ENCODE measurements at regions not wholly inside any gene's neighbourhood (a gene's known extent, or its start where the extent isn't known, plus 50 kb on each side); places are given as distances from the start of the nearest gene placed in this dataset.

DNA sequence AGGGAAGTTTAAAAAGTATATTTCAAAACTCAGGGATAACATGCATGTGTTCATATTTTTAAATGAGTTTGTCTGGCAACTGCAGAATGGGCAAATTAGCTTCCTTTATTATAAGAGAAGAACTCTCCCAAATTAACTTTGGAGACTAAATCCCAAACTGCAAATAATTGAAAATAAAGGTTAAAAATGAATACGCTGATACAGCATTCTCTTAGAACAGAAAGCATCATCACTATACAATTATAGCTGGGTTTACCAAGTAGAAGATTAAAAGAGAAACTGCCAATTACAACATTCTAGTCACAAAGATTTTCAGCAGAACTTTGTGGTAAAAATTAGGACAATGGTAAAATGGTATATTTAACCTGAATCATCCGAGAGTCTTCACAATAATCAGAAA is 73.3 kb downstream of the OLFM4 start:
- no peaks in the 10 kb centered on the region for H3K9me3 ChIP-seq
- TF ChIP-seq, protein P1, sequence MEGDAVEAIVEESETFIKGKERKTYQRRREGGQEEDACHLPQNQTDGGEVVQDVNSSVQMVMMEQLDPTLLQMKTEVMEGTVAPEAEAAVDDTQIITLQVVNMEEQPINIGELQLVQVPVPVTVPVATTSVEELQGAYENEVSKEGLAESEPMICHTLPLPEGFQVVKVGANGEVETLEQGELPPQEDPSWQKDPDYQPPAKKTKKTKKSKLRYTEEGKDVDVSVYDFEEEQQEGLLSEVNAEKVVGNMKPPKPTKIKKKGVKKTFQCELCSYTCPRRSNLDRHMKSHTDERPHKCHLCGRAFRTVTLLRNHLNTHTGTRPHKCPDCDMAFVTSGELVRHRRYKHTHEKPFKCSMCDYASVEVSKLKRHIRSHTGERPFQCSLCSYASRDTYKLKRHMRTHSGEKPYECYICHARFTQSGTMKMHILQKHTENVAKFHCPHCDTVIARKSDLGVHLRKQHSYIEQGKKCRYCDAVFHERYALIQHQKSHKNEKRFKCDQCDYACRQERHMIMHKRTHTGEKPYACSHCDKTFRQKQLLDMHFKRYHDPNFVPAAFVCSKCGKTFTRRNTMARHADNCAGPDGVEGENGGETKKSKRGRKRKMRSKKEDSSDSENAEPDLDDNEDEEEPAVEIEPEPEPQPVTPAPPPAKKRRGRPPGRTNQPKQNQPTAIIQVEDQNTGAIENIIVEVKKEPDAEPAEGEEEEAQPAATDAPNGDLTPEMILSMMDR (IDR thresholded peaks at IDR 0.05), result no peak
- no peak overlapping the region for H3K27ac ChIP-seq
- DNase-seq (ENCODE audit: low spot score in 2 of 2), result no peak
- no peak overlapping the region for H3K4me3 ChIP-seq
- H3K27me3 ChIP-seq, result no peaks in the 10 kb centered on the region
- no peaks in the 10 kb centered on the region for H3K4me1 ChIP-seq
- intact Hi-C loops (cut with DNase I), result no loop called here
- H3K36me3 ChIP-seq, result no peaks in the 10 kb centered on the region

DNA sequence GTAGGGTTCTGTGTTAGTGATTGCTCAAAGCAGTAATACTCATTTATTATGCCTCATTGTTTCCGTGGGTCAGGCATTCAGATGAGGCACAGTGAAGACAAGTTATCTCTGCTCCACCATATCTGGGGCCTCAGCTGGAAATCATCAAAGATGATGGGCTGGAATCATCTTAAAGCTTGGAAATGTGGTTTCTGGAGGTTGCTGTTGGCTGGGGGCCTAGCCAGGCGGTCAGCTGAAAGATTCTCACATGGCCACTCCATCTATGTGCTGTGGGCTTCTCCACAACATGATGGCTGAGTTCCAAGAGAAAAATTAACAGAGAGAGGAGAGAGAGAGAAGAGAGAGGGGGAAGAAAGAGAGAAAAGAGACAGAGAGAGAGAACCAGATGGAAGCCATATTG is 75.5 kb downstream of the OLFM4 start:
- intact Hi-C loops (cut with DNase I), result no loop called here
- H3K4me3 ChIP-seq, result no peak overlapping the region

DNA sequence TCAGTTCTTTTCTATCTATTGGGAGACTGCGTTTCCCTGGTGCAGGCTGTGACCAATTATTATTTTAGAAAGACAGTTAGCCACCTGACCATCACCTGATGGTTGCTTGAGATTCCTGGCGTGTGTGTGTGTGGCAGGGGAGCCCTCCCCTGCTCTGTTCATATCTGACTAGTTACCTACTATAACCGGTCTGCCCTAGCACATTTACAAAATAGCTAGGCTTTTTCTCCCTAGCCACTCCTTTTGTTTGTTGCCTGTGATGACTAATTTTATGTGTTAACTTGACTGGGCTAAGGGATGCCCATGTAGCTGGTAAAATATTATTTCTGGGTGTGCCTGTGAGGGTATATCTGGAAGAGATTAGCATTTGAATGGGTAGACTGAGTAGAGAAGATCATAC is 76.9 kb downstream of the OLFM4 start:
- Histone ChIP-seq H3K27me3 (no peaks in the 10 kb centered on the region), H3K27ac (no peak overlapping the region)
- intact Hi-C loops (cut with DNase I), result no loop called here

More for the DNA sequence above, 75.5 kb downstream of the OLFM4 start:
- Histone ChIP-seq H3K36me3 (no peaks in the 10 kb centered on the region), H3K27me3 (no peaks in the 10 kb centered on the region), H3K9me3 (no peaks in the 10 kb centered on the region), H3K27ac (no peak overlapping the region), H3K4me1 (no peaks in the 10 kb centered on the region)
- no peak for DNase-seq (ENCODE audit: low spot score in 2 of 2)
- TF ChIP-seq, protein P1 (IDR thresholded peaks at IDR 0.05), result no peak

DNA sequence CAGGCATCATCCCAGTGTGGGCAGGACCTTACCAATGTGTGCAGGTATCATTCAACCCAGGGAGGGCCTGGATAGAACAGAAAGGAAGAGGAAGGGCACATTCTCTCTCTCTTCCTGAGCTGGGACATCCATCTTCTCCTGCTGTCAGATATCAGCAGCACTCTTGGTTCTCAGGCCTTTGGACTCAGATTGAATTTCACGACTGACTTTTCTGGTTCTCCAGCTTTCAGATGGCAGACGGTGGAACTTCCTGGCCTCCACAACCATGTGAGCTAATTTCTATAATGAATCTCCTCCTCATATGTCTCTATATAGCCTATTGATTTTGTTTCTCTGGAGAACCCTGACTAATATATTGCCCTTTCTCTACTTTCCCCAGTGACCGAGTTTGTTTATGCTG is 77.3 kb downstream of the OLFM4 start:
- no peaks in the 10 kb centered on the region for H3K36me3 ChIP-seq
- no peak overlapping the region for H3K27ac ChIP-seq
- no peaks in the 10 kb centered on the region for H3K9me3 ChIP-seq
- intact Hi-C loops (cut with DNase I), result no loop called here
- H3K4me1 ChIP-seq, result no peaks in the 10 kb centered on the region
- no peaks in the 10 kb centered on the region for H3K27me3 ChIP-seq
- TF ChIP-seq, protein P1 (IDR thresholded peaks at IDR 0.05), result no peak
- no peak for DNase-seq (ENCODE audit: low spot score in 2 of 2)
- no peak overlapping the region for H3K4me3 ChIP-seq

More for the DNA sequence above, 76.9 kb downstream of the OLFM4 start:
- TF ChIP-seq, protein P1 (IDR thresholded peaks at IDR 0.05), result no peak
- H3K4me1 ChIP-seq, result no peaks in the 10 kb centered on the region
- no peaks in the 10 kb centered on the region for H3K9me3 ChIP-seq
- H3K36me3 ChIP-seq, result no peaks in the 10 kb centered on the region
- no peak for DNase-seq (ENCODE audit: low spot score in 2 of 2)
- no peak overlapping the region for H3K4me3 ChIP-seq

DNA sequence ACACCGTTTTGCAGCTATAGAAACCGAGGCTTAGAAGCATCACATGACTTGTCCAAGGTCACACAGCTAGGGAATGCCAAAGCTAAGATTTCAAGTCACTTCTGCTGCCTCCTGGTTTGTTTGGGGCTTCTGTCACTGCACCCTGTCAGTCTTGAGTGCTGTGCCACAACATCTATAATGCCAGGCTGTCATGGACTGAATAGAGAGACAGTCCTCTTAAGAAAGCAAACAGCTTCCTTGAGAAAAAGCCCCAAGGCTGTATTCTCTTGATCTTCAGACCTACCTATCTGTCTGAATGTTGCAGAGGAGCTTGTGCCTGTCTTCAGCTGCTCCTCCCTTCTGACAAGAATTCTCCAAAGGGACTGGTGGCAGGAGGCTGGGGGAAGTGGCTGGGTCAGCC is 81.6 kb downstream of the OLFM4 start:
- intact Hi-C loops (cut with DNase I), result no loop called here
- Histone ChIP-seq H3K36me3 (no peaks in the 10 kb centered on the region), H3K4me3 (no peak overlapping the region), H3K27ac (no peak overlapping the region), H3K4me1 (no peaks in the 10 kb centered on the region), H3K9me3 (no peaks in the 10 kb centered on the region), H3K27me3 (no peaks in the 10 kb centered on the region)
- DNase-seq (ENCODE audit: low spot score in 2 of 2), result no peak
- TF ChIP-seq, protein P1 (IDR thresholded peaks at IDR 0.05), result no peak

DNA sequence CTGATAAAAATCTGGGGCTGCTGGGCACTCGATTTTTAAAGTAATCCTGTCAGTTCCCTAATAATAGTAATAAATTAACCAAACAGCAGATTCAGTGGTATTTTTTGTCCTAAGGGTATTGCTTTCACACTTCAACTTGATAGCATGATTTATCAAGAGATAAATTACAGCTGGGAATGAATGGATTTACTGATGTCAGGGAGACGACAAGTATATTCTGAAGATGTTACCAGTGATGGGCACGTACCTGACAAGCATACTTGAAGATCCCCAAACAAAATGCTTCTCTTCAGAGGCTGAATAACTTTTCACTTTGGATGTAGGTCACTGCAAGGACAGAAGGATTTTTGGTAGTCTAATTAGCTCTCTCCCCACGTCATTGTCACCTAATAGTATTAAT is 82.0 kb downstream of the OLFM4 start:
- Histone ChIP-seq H3K4me3 (no peak overlapping the region), H3K27me3 (no peaks in the 10 kb centered on the region), H3K9me3 (no peaks in the 10 kb centered on the region), H3K4me1 (no peaks in the 10 kb centered on the region), H3K36me3 (no peaks in the 10 kb centered on the region), H3K27ac (no peak overlapping the region)
- TF ChIP-seq, protein P1 (IDR thresholded peaks at IDR 0.05), result no peak
- DNase-seq (ENCODE audit: low spot score in 2 of 2), result no peak
- intact Hi-C loops (cut with DNase I), result no loop called here
